HL-60 (cell line): ENCODE measurements at regions not wholly inside any gene's neighbourhood (a gene's known extent, or its start where the extent isn't known, plus 50 kb on each side); places are given as distances from the start of the nearest gene placed in this dataset.

ENCODE experiments used
- DNase-seq, 2 experiments: peaks; one replicate each; pipeline ENCODE4 v3.0.0-alpha.2; 2010 to 2020; ENCODE audit warnings: low read depth in 1 of 2, low spot score in 1 of 2
- H3K27ac ChIP-seq: fragments of 250-450 bp; sonication (Bioruptor Pico); replicated peaks from 2 replicates; pipeline ENCODE4 v1.5.1; 2020; ENCODE audit warnings: mild to moderate bottlenecking, moderate library complexity
- H3K27me3 ChIP-seq: fragments of 250-450 bp; sonication (Bioruptor Pico); 2 replicates; pipeline ENCODE4 v1.5.1; 2021; ENCODE audit warnings: mild to moderate bottlenecking, moderate library complexity; ENCODE audit not compliant: insufficient read depth, poor library complexity, severe bottlenecking
- H3K4me3 ChIP-seq: replicated peaks from 2 replicates; pipeline ENCODE4 v1.5.1; 2011; ENCODE audit warnings: mild to moderate bottlenecking, control low read depth, low read length; ENCODE audit not compliant: insufficient read depth
- GABPA ChIP-seq: IDR thresholded peaks from 2 replicates; pipeline ENCODE4 v1.6.1; 2012; ENCODE audit warnings: low read depth
- POLR2AphosphoS5 ChIP-seq: IDR thresholded peaks from 2 replicates; pipeline ENCODE4 v1.6.1; 2012; ENCODE audit warnings: low read depth
- SPI1 ChIP-seq: IDR thresholded peaks from 2 replicates; pipeline ENCODE4 v1.6.1; 2012; ENCODE audit warnings: low read depth, mild to moderate bottlenecking, borderline replicate concordance
- TF ChIP-seq, protein P1 (sequence below): IDR thresholded peaks from 2 replicates; pipeline ENCODE4 v1.6.1; 2012; ENCODE audit warnings: low read depth; ENCODE audit not compliant: insufficient replicate concordance
- TF ChIP-seq, protein P2 (sequence below): IDR thresholded peaks from one replicate; pipeline ENCODE4 v1.5.1; 2011; ENCODE audit warnings: low read length, control low read depth, inconsistent platforms; ENCODE audit not compliant: insufficient read depth

GRCh38 chr7:21113609-21114415, 314.1 kb upstream of the SP4 start:
- TF ChIP-seq, protein P1, sequence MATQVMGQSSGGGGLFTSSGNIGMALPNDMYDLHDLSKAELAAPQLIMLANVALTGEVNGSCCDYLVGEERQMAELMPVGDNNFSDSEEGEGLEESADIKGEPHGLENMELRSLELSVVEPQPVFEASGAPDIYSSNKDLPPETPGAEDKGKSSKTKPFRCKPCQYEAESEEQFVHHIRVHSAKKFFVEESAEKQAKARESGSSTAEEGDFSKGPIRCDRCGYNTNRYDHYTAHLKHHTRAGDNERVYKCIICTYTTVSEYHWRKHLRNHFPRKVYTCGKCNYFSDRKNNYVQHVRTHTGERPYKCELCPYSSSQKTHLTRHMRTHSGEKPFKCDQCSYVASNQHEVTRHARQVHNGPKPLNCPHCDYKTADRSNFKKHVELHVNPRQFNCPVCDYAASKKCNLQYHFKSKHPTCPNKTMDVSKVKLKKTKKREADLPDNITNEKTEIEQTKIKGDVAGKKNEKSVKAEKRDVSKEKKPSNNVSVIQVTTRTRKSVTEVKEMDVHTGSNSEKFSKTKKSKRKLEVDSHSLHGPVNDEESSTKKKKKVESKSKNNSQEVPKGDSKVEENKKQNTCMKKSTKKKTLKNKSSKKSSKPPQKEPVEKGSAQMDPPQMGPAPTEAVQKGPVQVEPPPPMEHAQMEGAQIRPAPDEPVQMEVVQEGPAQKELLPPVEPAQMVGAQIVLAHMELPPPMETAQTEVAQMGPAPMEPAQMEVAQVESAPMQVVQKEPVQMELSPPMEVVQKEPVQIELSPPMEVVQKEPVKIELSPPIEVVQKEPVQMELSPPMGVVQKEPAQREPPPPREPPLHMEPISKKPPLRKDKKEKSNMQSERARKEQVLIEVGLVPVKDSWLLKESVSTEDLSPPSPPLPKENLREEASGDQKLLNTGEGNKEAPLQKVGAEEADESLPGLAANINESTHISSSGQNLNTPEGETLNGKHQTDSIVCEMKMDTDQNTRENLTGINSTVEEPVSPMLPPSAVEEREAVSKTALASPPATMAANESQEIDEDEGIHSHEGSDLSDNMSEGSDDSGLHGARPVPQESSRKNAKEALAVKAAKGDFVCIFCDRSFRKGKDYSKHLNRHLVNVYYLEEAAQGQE, result no peak
- TF ChIP-seq, protein P2, sequence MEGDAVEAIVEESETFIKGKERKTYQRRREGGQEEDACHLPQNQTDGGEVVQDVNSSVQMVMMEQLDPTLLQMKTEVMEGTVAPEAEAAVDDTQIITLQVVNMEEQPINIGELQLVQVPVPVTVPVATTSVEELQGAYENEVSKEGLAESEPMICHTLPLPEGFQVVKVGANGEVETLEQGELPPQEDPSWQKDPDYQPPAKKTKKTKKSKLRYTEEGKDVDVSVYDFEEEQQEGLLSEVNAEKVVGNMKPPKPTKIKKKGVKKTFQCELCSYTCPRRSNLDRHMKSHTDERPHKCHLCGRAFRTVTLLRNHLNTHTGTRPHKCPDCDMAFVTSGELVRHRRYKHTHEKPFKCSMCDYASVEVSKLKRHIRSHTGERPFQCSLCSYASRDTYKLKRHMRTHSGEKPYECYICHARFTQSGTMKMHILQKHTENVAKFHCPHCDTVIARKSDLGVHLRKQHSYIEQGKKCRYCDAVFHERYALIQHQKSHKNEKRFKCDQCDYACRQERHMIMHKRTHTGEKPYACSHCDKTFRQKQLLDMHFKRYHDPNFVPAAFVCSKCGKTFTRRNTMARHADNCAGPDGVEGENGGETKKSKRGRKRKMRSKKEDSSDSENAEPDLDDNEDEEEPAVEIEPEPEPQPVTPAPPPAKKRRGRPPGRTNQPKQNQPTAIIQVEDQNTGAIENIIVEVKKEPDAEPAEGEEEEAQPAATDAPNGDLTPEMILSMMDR, result no peak
- TF ChIP-seq GABPA (no peak), POLR2AphosphoS5 (no peak), SPI1 (no peak)
- Histone ChIP-seq H3K27ac (no peak overlapping the region), H3K27me3 (peaks cover 2% of the 10 kb centered on the region), H3K4me3 (no peak overlapping the region)
- DNase-seq, result no peak

GRCh38 chr7:21123586-21123985, 304.3 kb upstream of the SP4 start:
- no peak for DNase-seq
- Histone ChIP-seq H3K27ac (no peak overlapping the region), H3K27me3 (peaks cover 2% of the 10 kb centered on the region), H3K4me3 (no peak overlapping the region)
- TF ChIP-seq, protein P2, result no peak
- TF ChIP-seq POLR2AphosphoS5 (no peak), GABPA (no peak), SPI1 (no peak)
- TF ChIP-seq, protein P1, result no peak

DNA sequence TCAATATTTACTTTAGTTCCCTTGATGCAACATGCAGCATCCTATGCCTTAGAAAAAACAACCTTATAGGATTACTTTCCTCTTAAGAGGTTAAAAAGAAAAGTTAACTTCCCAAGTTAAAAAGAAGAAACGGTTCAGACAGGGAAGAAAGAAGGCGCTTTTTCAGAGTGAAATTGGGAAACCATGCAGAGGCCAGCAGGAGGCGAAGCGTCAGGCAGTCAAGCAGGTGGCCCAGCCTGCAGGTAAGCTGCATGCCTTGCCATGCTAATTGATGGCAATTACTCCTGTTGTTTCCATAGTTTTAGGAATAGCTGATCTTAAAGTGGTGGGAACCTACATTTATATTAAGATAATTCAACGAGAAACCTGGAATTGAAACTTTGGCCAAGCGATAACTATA, 302.6 kb upstream of the SP4 start:
- Histone ChIP-seq H3K27ac (no peak overlapping the region), H3K27me3 (peaks cover 2% of the 10 kb centered on the region), H3K4me3 (no peak overlapping the region)
- TF ChIP-seq POLR2AphosphoS5 (no peak), SPI1 (no peak), GABPA (no peak)
- TF ChIP-seq, protein P1, result no peak
- TF ChIP-seq, protein P2, result no peak
- DNase-seq, result no peak
